Right cardiac atrium (tissue), 5 donors: ENCODE measurements at regions not wholly inside any gene's neighbourhood (a gene's known extent, or its start where the extent isn't known, plus 50 kb on each side); places are given as distances from the start of the nearest gene placed in this dataset.

Experiments
- ATAC-seq, 2 donors: fragments of 200-7000 bp; cut with Tn5 transposase; one replicate each; pipeline versions ENCODE4 v1.8.0 to v1.9.1; 2020; ENCODE audit warnings: moderate library complexity in 2 of 2, mild to moderate bottlenecking in 1 of 2
- DNase-seq, 3 donors: peaks; one replicate each; pipeline ENCODE4 v3.0.0-alpha.2; 2020
- H3K27ac ChIP-seq: one replicate; pipeline ENCODE4 v1.5.1; 2013; ENCODE audit warnings: mild to moderate bottlenecking, low read length, control low read depth, moderate library complexity
- H3K27me3 ChIP-seq: one replicate; pipeline ENCODE4 v1.6.1; 2013; ENCODE audit not compliant: control insufficient read depth, insufficient read depth
- H3K4me1 ChIP-seq: one replicate; pipeline ENCODE4 v1.6.1; 2013; ENCODE audit warnings: low read length; ENCODE audit not compliant: control insufficient read depth, insufficient read depth
- H3K4me3 ChIP-seq: one replicate; pipeline ENCODE4 v1.5.1; 2013; ENCODE audit warnings: low read length, control low read depth
- H3K9me3 ChIP-seq: one replicate; pipeline ENCODE4 v1.6.1; 2013; ENCODE audit warnings: low read length; ENCODE audit not compliant: control insufficient read depth
- WGBS: extraction: QIAGEN DNeasy Blood & Tissue Kit; methylation state at CpG from one replicate; pipeline ENCODE4 v1.1.7; 2013; 5-methylcytosine and 5-hydroxymethylcytosine counted together
- intact Hi-C, 4 donors: fragments of 100-400 bp; cut with DNase I; formaldehyde crosslinking; loops; one replicate each; pipeline versions ENCODE4 v1.11.0 to v1.14.0; 2022 to 2023
- donor health status: healthy with polysubstance abuse.
- donor health status: DM: no; HTN: yes; CAD: no.
- donor health status: DM: no; HTN: no; CAD: no.
- donor health status: DM: no; HTN: yes; CAD: no; lungs with severe emphysema.
- donor health status: DM: yes; HTN: yes; CAD: no.

GRCh38 chr2:78411303-78411702 lies 614.2 kb upstream of the REG3G start:
- Histone ChIP-seq H3K4me1 (no peaks in the 10 kb centered on the region), H3K4me3 (no peak overlapping the region), H3K27ac (no peak overlapping the region), H3K9me3 (no peaks in the 10 kb centered on the region), H3K27me3 (no peaks in the 10 kb centered on the region)
- DNase-seq (no peak), ATAC-seq (no peak)
- intact Hi-C loops: no loop called here

GRCh38 chr2:78416625-78417300 lies 608.7 kb upstream of the REG3G start:
- ATAC-seq (no peak), DNase-seq (no peak)
- H3K27ac ChIP-seq: no peak overlapping the region
- intact Hi-C loops: no loop called here
- no peaks in the 10 kb centered on the region for H3K27me3 ChIP-seq
- WGBS: 69% methylated on average over 2 of the region's 2 CpGs
- H3K4me1 ChIP-seq: no peaks in the 10 kb centered on the region
- H3K4me3 ChIP-seq: no peak overlapping the region
- H3K9me3 ChIP-seq: no peaks in the 10 kb centered on the region

DNA sequence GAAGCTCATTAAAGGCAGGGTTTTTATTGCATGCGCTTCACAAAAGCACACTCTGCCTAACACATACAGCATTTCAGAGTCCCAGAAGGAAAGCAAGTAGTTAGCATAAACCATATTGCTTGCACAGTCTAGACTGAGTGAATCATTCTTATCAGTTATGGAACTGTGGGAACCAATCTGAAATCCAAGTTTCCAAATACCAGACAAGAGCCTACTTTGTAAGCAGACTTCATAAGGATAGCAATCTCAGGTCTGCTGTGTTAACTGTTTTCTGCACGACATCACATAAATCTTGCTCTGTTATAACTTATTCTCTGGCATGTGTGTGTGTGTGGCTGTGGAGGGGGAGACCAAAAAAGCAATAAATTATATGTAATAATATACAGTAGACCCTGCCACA lies 608.1 kb upstream of the REG3G start:
- Histone ChIP-seq H3K27ac (no peak overlapping the region), H3K27me3 (no peaks in the 10 kb centered on the region), H3K4me1 (no peaks in the 10 kb centered on the region), H3K4me3 (no peak overlapping the region), H3K9me3 (no peaks in the 10 kb centered on the region)
- no peak for ATAC-seq
- no peak for DNase-seq
- intact Hi-C loops: no loop called here
- 43% methylated on average over 2 of the region's 2 CpGs for WGBS

DNA sequence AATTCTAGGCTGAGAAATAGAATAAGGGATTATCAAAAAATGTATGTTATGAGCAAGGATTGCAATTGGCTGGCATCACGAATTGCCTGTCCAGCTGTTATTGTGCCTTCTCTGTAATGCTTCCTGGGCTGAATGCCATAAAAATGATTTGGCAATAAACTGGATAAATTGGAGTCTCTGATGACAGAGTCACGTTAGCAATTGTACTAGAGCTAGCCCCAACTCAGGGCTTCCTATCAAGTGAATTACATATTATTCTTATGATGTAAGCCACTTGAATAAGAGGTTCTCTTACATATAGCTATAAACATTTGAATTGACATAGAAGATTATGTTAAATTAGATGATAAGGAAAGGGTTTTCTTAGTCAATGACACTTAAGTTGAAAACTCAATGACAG lies 607.5 kb upstream of the REG3G start:
- ATAC-seq: no peak
- Histone ChIP-seq H3K4me3 (no peak overlapping the region), H3K27ac (no peak overlapping the region), H3K9me3 (no peaks in the 10 kb centered on the region), H3K4me1 (no peaks in the 10 kb centered on the region), H3K27me3 (no peaks in the 10 kb centered on the region)
- WGBS: 28% methylated on average over 2 of the region's 2 CpGs
- intact Hi-C loops: no loop called here
- DNase-seq: no peak

DNA sequence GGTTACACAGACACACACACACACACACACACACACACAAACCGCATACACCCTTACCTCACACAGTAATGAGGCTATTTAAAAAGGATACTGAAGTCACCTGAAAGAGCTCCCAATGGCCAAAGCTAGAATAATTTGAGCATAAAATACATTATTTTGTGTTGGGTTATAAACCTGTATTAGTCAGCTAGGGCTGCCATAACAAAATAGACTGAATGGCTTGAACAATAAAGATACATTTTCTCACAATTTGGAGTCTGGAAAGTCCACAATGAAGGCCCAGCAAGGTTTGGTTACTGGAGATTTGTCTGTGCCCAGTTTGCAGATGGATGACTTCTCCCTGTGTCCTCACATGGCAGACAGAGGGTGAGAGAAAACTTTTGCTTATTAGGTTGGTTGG lies 605.4 kb upstream of the REG3G start:
- Histone ChIP-seq H3K9me3 (no peaks in the 10 kb centered on the region), H3K27me3 (no peaks in the 10 kb centered on the region), H3K27ac (no peak overlapping the region), H3K4me3 (no peak overlapping the region), H3K4me1 (no peaks in the 10 kb centered on the region)
- DNase-seq: no peak
- intact Hi-C loops: no loop called here
- no peak for ATAC-seq
- 98% methylated on average over 1 of the region's 1 CpG for WGBS

DNA sequence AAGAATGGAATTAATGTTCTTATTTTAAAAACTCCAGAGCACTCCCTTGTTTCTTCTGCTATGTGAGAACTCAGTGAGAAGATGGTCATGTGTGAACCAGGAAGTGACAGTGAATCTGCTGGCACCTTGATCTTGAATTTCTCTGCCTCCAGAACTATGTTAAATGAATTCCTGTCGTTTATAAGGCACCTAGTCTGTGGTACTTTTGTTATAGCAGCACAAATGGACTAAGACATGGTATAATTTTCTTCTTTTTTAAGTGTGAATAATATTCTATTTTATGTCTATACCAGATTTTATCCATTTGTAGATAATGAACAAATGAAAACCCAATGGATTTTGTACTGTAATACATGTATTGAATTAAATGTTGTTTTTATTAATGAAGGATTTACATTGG lies 601.9 kb upstream of the REG3G start:
- ATAC-seq (no peak), DNase-seq (no peak)
- intact Hi-C loops: no loop called here
- WGBS: 58% methylated on average over 1 of the region's 1 CpG
- no peak overlapping the region for H3K4me3 ChIP-seq
- H3K27ac ChIP-seq: no peak overlapping the region
- no peaks in the 10 kb centered on the region for H3K9me3 ChIP-seq
- H3K4me1 ChIP-seq: no peaks in the 10 kb centered on the region
- no peaks in the 10 kb centered on the region for H3K27me3 ChIP-seq

DNA sequence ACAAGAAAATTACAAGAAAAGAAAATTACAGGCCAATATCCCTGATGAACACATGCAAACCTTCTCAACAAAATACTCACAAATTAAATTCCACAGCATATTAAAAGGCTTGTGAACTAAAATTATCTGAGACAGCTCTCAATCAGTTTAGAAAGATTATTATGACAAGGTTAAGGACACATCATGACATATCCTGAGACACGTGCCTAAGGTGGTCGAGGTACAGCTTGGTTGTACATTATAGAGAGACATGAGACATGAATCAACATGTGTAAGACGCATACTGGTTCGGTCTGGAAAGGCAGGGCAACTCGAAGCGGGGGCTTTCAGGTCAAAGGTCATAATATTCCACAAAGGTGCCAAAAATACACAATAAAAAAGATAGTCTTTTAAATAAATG lies 598.3 kb upstream of the REG3G start:
- Histone ChIP-seq H3K27me3 (no peaks in the 10 kb centered on the region), H3K4me1 (no peaks in the 10 kb centered on the region), H3K4me3 (no peak overlapping the region), H3K27ac (no peak overlapping the region), H3K9me3 (no peaks in the 10 kb centered on the region)
- ATAC-seq (no peak), DNase-seq (no peak)
- 83% methylated on average over 6 of the region's 6 CpGs for WGBS
- intact Hi-C loops: no loop called here

DNA sequence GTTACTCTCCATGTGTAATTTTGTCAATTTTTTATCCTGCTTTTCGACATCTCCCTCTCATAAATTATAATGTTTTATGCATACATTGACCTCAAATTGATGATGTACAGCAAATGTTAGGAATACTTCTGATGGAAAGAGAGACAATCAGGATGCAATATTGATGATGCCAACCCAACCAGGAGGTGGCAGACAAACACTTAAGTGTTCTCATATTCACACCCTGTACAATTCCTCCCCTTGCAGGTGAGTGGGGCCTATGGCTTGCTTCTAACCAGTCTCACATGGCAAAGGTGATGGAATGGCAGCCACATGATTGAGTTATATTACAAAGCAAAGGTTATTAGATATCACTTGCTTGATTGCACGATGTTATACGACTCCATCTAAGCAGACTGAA lies 594.3 kb upstream of the REG3G start:
- intact Hi-C loops: no loop called here
- WGBS: 70% methylated on average over 3 of the region's 3 CpGs
- Histone ChIP-seq H3K4me3 (no peak overlapping the region), H3K27me3 (no peaks in the 10 kb centered on the region), H3K4me1 (no peaks in the 10 kb centered on the region), H3K27ac (no peak overlapping the region), H3K9me3 (no peaks in the 10 kb centered on the region)
- DNase-seq (no peak), ATAC-seq (no peak)

GRCh38 chr2:78439122-78439521 lies 586.4 kb upstream of the REG3G start:
- H3K4me1 ChIP-seq: no peaks in the 10 kb centered on the region
- H3K9me3 ChIP-seq: no peaks in the 10 kb centered on the region
- no peaks in the 10 kb centered on the region for H3K27me3 ChIP-seq
- H3K27ac ChIP-seq: no peak overlapping the region
- 46% methylated on average over 2 of the region's 2 CpGs for WGBS
- no peak for ATAC-seq
- H3K4me3 ChIP-seq: no peak overlapping the region
- DNase-seq: no peak
- intact Hi-C loops: no loop called here

DNA sequence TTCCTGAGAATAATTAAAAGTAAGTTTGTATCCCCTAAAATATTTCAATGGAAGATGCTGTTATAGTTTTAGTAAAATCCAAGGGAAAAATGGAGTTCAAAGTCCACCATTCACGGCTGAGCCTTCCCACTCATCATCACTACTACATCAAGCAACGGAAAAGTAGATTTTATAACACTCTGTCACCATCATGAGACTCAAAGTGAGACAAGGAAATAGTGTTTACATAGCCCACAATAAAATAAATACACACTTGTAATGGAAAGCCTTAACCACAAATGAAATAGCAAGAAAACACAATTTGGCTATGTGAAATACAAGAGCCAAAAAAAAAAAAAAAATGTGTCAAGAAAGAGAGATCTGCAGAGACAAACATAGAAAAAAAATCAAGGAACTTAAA lies 569.9 kb upstream of the REG3G start:
- DNase-seq: no peak
- H3K4me1 ChIP-seq: no peaks in the 10 kb centered on the region
- no peak overlapping the region for H3K4me3 ChIP-seq
- intact Hi-C loops: no loop called here
- no peak overlapping the region for H3K27ac ChIP-seq
- H3K9me3 ChIP-seq: no peaks in the 10 kb centered on the region
- no peaks in the 10 kb centered on the region for H3K27me3 ChIP-seq
- 59% methylated on average over 2 of the region's 2 CpGs for WGBS
- no peak for ATAC-seq

GRCh38 chr2:78457269-78457668 lies 568.2 kb upstream of the REG3G start:
- intact Hi-C loops: no loop called here
- Histone ChIP-seq H3K27ac (no peak overlapping the region), H3K4me1 (no peaks in the 10 kb centered on the region), H3K27me3 (no peaks in the 10 kb centered on the region), H3K9me3 (no peaks in the 10 kb centered on the region), H3K4me3 (no peak overlapping the region)
- no peak for ATAC-seq
- no peak for DNase-seq
- 81% methylated on average over 1 of the region's 1 CpG for whole genome bisulfite sequencing

DNA sequence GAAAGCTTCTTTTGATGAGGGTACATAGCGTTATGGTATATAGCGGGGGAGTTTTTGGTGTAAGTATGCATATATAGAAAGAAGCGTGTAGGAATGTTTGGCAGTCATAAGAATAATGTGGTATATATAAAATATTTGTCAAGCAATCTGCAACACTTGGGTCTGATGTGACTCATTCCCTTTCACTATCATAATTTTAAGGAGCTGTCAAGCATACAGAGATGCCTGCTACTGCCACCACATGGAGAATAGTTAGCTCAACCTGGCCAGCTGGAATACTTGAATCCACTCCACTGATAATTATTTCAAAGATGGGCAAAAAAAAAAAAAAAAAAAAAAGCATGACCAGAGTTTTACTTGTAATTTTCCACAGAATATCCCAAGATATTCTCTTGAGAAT lies 559.8 kb upstream of the REG3G start:
- no peak overlapping the region for H3K27ac ChIP-seq
- H3K4me3 ChIP-seq: no peak overlapping the region
- no peaks in the 10 kb centered on the region for H3K27me3 ChIP-seq
- DNase-seq (no peak), ATAC-seq (no peak)
- H3K9me3 ChIP-seq: no peaks in the 10 kb centered on the region
- H3K4me1 ChIP-seq: no peaks in the 10 kb centered on the region
- WGBS: 72% methylated on average over 3 of the region's 3 CpGs
- intact Hi-C loops: no loop called here
